H1 (cell line): ENCODE measurements at regions not wholly inside any gene's neighbourhood (a gene's known extent, or its start where the extent isn't known, plus 50 kb on each side); places are given as distances from the start of the nearest gene placed in this dataset.

ENCODE experiments used
- CTCF ChIA-PET: fragments of 300-600 bp; sonication (Branson Sonifier 250); formaldehyde crosslinking; loops from one replicate; lab custom pipeline; 2021; ENCODE audit not compliant: partially characterized antibody; lab: Charles Lee
- POLR2A ChIA-PET: fragments of 300-600 bp; sonication (Branson Sonifier 250); formaldehyde crosslinking; loops from one replicate; lab custom pipeline; 2021; ENCODE audit warnings: inconsistent platforms; ENCODE audit not compliant: partially characterized antibody; lab: Charles Lee
- DNase-seq, 2 experiments: peaks; one replicate each; pipeline versions ENCODE4 v3.0.0 to v3.0.0-alpha.2; 2010 to 2022; ENCODE audit warnings: low spot score in 2 of 2, low read depth in 1 of 2, mixed read lengths in 1 of 2
- FAIRE-seq: peaks from 2 replicates; lab custom pipeline; 2011; peaks lifted over from hg19 to GRCh38; lab: Jason Lieb, UNC
- H2AFZ ChIP-seq: 2 replicates; pipeline ENCODE4 v1.8.1; 2012; ENCODE audit warnings: low read length, inconsistent platforms
- H2AK5ac ChIP-seq: 2 replicates; pipeline ENCODE4 v1.6.1; 2013; ENCODE audit warnings: low read depth, low read length
- H2BK120ac ChIP-seq: replicated peaks from 2 replicates; pipeline ENCODE3; 2013; ENCODE audit warnings: low read depth, low read length, inconsistent platforms
- H2BK12ac ChIP-seq: 2 replicates; pipeline ENCODE4 v1.6.1; 2013; ENCODE audit warnings: low read depth, low read length
- H2BK15ac ChIP-seq: 2 replicates; pipeline ENCODE4 v1.6.1; 2013; ENCODE audit warnings: low read length
- H2BK20ac ChIP-seq: 2 replicates; pipeline ENCODE4 v1.6.1; 2013; ENCODE audit warnings: low read length
- H2BK5ac ChIP-seq: 2 replicates; pipeline ENCODE4 v1.6.1; 2013; ENCODE audit warnings: low read depth, low read length
- H3K14ac ChIP-seq: 2 replicates; pipeline ENCODE4 v1.6.1; 2013; ENCODE audit warnings: inconsistent platforms; ENCODE audit not compliant: insufficient read length
- H3K18ac ChIP-seq: 2 replicates; pipeline ENCODE4 v1.6.1; 2013; ENCODE audit warnings: low read length; ENCODE audit errors: extremely low read depth
- H3K23ac ChIP-seq: 2 replicates; pipeline ENCODE4 v1.6.1; 2013; ENCODE audit warnings: inconsistent platforms; ENCODE audit not compliant: insufficient read length
- H3K23me2 ChIP-seq: 2 replicates; pipeline ENCODE4 v1.6.1; 2013; ENCODE audit warnings: low read depth, low read length
- H3K27ac ChIP-seq: 2 replicates; pipeline ENCODE4 v1.6.1; 2011; ENCODE audit warnings: low read depth, low read length, inconsistent platforms
- H3K27me3 ChIP-seq, 4 experiments: replicated peaks in 1 of 4; 1 replicate in 1 of 4; 2 replicates in 3 of 4; pipeline versions ENCODE4 v1.6.1 to v1.8.1; 2011 to 2013; ENCODE audit warnings: low read length in 3 of 4, mild to moderate bottlenecking in 3 of 4, inconsistent platforms in 2 of 4, mixed read lengths in 2 of 4, moderate library complexity in 1 of 4; ENCODE audit not compliant: control insufficient read depth in 3 of 4, insufficient read depth in 3 of 4; ENCODE audit errors: extremely low read depth in 1 of 4
- H3K36me3 ChIP-seq, 4 experiments: 2 replicates each; pipeline versions ENCODE4 v1.6.1 to v1.8.1; 2011 to 2013; ENCODE audit warnings: mild to moderate bottlenecking in 4 of 4, low read length in 3 of 4, moderate library complexity in 2 of 4, control low read depth in 1 of 4, inconsistent platforms in 1 of 4; ENCODE audit not compliant: insufficient read depth in 4 of 4, control insufficient read depth in 2 of 4
- H3K4ac ChIP-seq: replicated peaks from 2 replicates; pipeline ENCODE3; 2013; ENCODE audit warnings: low read length, low read depth, mixed read lengths, inconsistent platforms; ENCODE audit not compliant: insufficient read length
- H3K4me1 ChIP-seq, 4 experiments: replicated peaks in 1 of 4; 1 replicate in 1 of 4; 2 replicates in 3 of 4; pipeline versions ENCODE4 v1.6.1 to v1.8.1; 2011 to 2013; ENCODE audit warnings: low read length in 3 of 4, inconsistent platforms in 2 of 4, mixed read lengths in 1 of 4; ENCODE audit not compliant: insufficient read depth in 4 of 4, control insufficient read depth in 3 of 4
- H3K4me2 ChIP-seq, 2 experiments: 2 replicates each; pipeline versions ENCODE4 v1.6.1 to v1.8.1; 2011 to 2013; ENCODE audit warnings: low read depth in 2 of 2, low read length in 2 of 2, control low read depth in 1 of 2, inconsistent platforms in 1 of 2, mild to moderate bottlenecking in 1 of 2; ENCODE audit not compliant: insufficient read depth in 1 of 2
- H3K4me3 ChIP-seq, 4 experiments: fragments of 200-600, 300-600 bp in 1 of 4; sonication (generic), shearing (Covaris generic), sonication (Bioruptor Twin) in 1 of 4; 2 replicates each; pipeline versions ENCODE4 v1.5.1 to v1.8.1; 2011 to 2016; ENCODE audit warnings: low read length in 4 of 4, low read depth in 3 of 4, control low read depth in 2 of 4, inconsistent platforms in 2 of 4, mild to moderate bottlenecking in 2 of 4, mixed read lengths in 1 of 4, moderate library complexity in 1 of 4; ENCODE audit not compliant: insufficient read depth in 2 of 4; ENCODE audit errors: extremely low read depth in 1 of 4
- H3K56ac ChIP-seq: replicated peaks from 2 replicates; pipeline ENCODE3; 2013; ENCODE audit warnings: low read depth, mild to moderate bottlenecking, mixed read lengths, low read length, inconsistent platforms; ENCODE audit not compliant: insufficient read length
- H3K79me1 ChIP-seq: 2 replicates; pipeline ENCODE4 v1.6.1; 2013; ENCODE audit warnings: low read depth, low read length, control low read depth
- H3K79me2 ChIP-seq, 2 experiments: 2 replicates each; pipeline versions ENCODE4 v1.6.1 to v1.8.1; 2012 to 2013; ENCODE audit warnings: low read length in 2 of 2, mild to moderate bottlenecking in 2 of 2, inconsistent platforms in 1 of 2; ENCODE audit not compliant: insufficient read depth in 2 of 2, control insufficient read depth in 1 of 2
- H3K9ac ChIP-seq, 4 experiments: replicated peaks in 1 of 4; 1 replicate in 1 of 4; 2 replicates in 3 of 4; pipeline versions ENCODE4 v1.6.1 to v1.8.1; 2011 to 2013; ENCODE audit warnings: low read depth in 3 of 4, low read length in 3 of 4, control low read depth in 2 of 4, mild to moderate bottlenecking in 2 of 4, moderate library complexity in 2 of 4, inconsistent platforms in 1 of 4; ENCODE audit errors: extremely low read depth in 1 of 4
- H3K9me3 ChIP-seq, 2 experiments: 2 replicates each; pipeline versions ENCODE4 v1.6.1 to v1.8.1; 2012 to 2013; ENCODE audit warnings: mild to moderate bottlenecking in 2 of 2, moderate library complexity in 2 of 2, control low read depth in 1 of 2, inconsistent platforms in 1 of 2, low read depth in 1 of 2, low read length in 1 of 2, mixed read lengths in 1 of 2; ENCODE audit not compliant: insufficient read depth in 2 of 2
- H4K20me1 ChIP-seq, 2 experiments: replicated peaks in 1 of 2; 2 replicates each; pipeline versions ENCODE3 to v1.8.1; 2011 to 2013; ENCODE audit warnings: inconsistent platforms in 2 of 2, low read length in 2 of 2, mild to moderate bottlenecking in 1 of 2; ENCODE audit not compliant: insufficient read depth in 2 of 2, control insufficient read depth in 1 of 2
- H4K5ac ChIP-seq: 2 replicates; pipeline ENCODE4 v1.6.1; 2013; ENCODE audit warnings: low read length, low read depth, mixed read lengths, inconsistent platforms; ENCODE audit not compliant: insufficient read length
- H4K8ac ChIP-seq: 2 replicates; pipeline ENCODE4 v1.8.0; 2013; ENCODE audit warnings: mild to moderate bottlenecking, moderate library complexity, low read length, inconsistent platforms; ENCODE audit not compliant: insufficient read depth; ENCODE audit errors: extremely low read depth
- H4K91ac ChIP-seq: replicated peaks from 2 replicates; pipeline ENCODE3; 2013; ENCODE audit warnings: low read length, mixed read lengths, inconsistent platforms; ENCODE audit not compliant: insufficient read length
- BCL11A ChIP-seq, 2 experiments: IDR thresholded peaks; one replicate each; pipeline ENCODE4 v1.6.1; 2011; ENCODE audit warnings: low read depth in 2 of 2, low read length in 2 of 2, mild to moderate bottlenecking in 2 of 2
- GTF2F1 ChIP-seq: IDR thresholded peaks from 2 replicates; pipeline ENCODE4 v1.6.1; 2012; ENCODE audit warnings: low read depth, low read length, improper control_type of control experiment, borderline replicate concordance
- HDAC6 ChIP-seq: IDR thresholded peaks from one replicate; pipeline ENCODE4 v1.7.1; 2012; ENCODE audit warnings: low read depth, mild to moderate bottlenecking, inconsistent platforms, low read length, moderate library complexity
- JUN ChIP-seq: IDR thresholded peaks from 2 replicates; pipeline ENCODE4 v1.6.1; 2011; ENCODE audit warnings: low read depth, mild to moderate bottlenecking, improper control_type of control experiment, low read length
- SAP30 ChIP-seq: fragments of 300-600 bp; sonication (generic); IDR thresholded peaks from 2 replicates; pipeline ENCODE4 v1.7.1; 2012; ENCODE audit warnings: low read length, moderate library complexity, mild to moderate bottlenecking, inconsistent platforms; ENCODE audit not compliant: insufficient read depth, insufficient replicate concordance
- TBP ChIP-seq: IDR thresholded peaks from 2 replicates; pipeline ENCODE4 v1.6.1; 2011; ENCODE audit warnings: low read depth, low read length, improper control_type of control experiment

DNA sequence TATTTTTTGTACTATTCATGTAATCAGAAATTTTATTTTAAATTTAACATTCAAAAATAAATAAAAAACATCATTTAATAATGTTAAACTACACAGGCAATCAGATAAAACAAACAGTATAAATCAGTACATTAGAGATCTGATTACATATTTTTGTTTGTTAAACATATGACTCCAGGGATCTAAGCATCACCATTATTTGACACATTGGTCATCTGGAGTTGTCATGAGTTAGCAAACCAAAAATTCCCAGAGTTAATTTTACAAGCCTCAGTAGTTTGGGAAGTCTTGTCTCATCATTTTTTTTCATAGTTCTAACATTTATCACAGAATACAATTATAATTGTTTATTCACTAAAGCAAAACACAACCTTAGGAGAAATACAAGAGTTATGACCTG lies 770.8 kb upstream of the SLITRK6 start:
- Histone ChIP-seq H2AFZ (no peak overlapping the region), H3K56ac (no peak overlapping the region), H3K9me3 (no peaks in the 10 kb centered on the region), H3K23me2 (no peaks in the 10 kb centered on the region), H2AK5ac (no peak overlapping the region), H4K5ac (no peak overlapping the region), H3K36me3 (no peaks in the 10 kb centered on the region), H3K9ac (no peak overlapping the region), H2BK20ac (no peak overlapping the region), H3K4ac (no peak overlapping the region), H3K79me2 (no peaks in the 10 kb centered on the region), H3K79me1 (no peaks in the 10 kb centered on the region), H4K20me1 (no peaks in the 10 kb centered on the region), H3K4me2 (no peak overlapping the region), H3K18ac (no peak overlapping the region), H2BK5ac (no peak overlapping the region), H2BK120ac (no peak overlapping the region), H3K27ac (no peak overlapping the region), H3K27me3 (no peaks in the 10 kb centered on the region), H4K91ac (no peak overlapping the region), H4K8ac (no peak overlapping the region), H2BK12ac (no peak overlapping the region), H3K4me1 (peaks cover 0 to 3% (median 0%) of the 10 kb centered on the region in 4 experiments; a peak in 1 of 7 replicates), H3K14ac (no peak overlapping the region), H3K23ac (no peak overlapping the region), H3K4me3 (no peak overlapping the region), H2BK15ac (no peak overlapping the region)
- FAIRE-seq: no peak
- ChIA-PET POLR2A (no interaction called here), CTCF (no interaction called here)
- DNase-seq: no peak
- TF ChIP-seq GTF2F1 (no peak), BCL11A (IDR thresholded peaks at IDR 0.05; ENCODE audit: low read depth in 2 of 2, low read length in 2 of 2) (no peak), HDAC6 (no peak), SAP30 (no peak), JUN (no peak), TBP (no peak)
